Vagina (tissue), 2 donors: ENCODE measurements at regions not wholly inside any gene's neighbourhood (a gene's known extent, or its start where the extent isn't known, plus 50 kb on each side); places are given as distances from the start of the nearest gene placed in this dataset.

Experiments used
- POLR2A ChIP-seq, 2 donors: fragments of 450-650 bp; IDR thresholded peaks; one replicate each; pipeline ENCODE4 v1.6.1; 2017; ENCODE audit warnings: antibody characterized with exemption in 2 of 2, mild to moderate bottlenecking in 2 of 2, moderate library complexity in 2 of 2
- POLR2AphosphoS5 ChIP-seq, 2 donors: sonication (generic); formaldehyde crosslinking; IDR thresholded peaks; one replicate each; pipeline ENCODE4 v1.9.0; 2017; ENCODE audit warnings: antibody characterized with exemption in 2 of 2, mild to moderate bottlenecking in 2 of 2, low read depth in 1 of 2; ENCODE audit not compliant: insufficient read depth in 1 of 2
- TF ChIP-seq, protein P1 (sequence below), 3 experiments: fragments of 450-650 bp in 2 of 3; fragments of 200-600 bp in 1 of 3; sonication (generic) in 1 of 3; IDR thresholded peaks; one replicate each; pipeline ENCODE4 v1.5.1; 2017 to 2019; ENCODE audit warnings: antibody characterized with exemption in 3 of 3, mild to moderate bottlenecking in 2 of 3, moderate library complexity in 2 of 3

DNA sequence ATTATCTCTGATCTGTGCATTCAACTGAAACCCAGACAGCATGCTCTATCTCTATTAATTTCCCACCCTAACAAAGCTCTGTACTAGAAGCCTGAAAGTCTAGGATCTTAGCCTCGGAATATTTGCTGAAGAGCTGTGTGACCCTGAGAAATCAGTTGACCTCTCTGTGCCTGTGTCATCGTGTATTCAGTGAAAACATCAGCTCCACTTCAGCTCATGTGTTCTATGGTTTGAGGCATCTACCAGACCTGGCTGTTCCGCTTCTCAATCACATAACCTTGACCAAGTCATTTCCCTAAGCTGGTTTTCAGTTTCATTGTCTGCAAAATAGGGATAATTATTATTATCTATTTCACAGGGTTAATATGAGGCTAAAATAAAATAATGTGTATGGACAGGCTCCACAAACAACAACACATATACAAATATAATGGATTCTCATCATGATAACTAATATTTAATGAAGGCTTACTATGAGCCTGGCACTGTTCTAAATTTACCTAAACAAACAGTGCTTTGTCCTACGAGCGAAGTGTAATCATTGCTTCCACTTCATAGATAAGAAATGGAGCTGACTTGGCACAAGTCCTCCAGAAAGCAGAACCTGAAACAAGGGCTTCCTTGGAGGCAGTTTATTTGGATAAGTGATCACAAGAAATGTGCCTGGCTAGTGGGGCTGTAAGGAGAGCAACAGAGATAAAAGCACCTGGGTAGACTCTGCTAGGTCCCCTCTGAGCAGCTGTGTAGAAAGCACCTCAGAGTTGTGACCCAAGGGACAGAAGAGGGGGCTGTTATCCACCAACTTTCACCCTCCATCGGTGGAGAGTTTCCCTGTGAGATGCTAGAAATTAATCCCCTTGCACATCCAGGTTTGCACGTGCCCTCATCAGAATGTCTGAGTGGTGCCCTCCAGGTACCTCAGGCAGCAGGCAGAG lies 356.9 kb downstream of the RAB28 start:
- TF ChIP-seq, protein P1, sequence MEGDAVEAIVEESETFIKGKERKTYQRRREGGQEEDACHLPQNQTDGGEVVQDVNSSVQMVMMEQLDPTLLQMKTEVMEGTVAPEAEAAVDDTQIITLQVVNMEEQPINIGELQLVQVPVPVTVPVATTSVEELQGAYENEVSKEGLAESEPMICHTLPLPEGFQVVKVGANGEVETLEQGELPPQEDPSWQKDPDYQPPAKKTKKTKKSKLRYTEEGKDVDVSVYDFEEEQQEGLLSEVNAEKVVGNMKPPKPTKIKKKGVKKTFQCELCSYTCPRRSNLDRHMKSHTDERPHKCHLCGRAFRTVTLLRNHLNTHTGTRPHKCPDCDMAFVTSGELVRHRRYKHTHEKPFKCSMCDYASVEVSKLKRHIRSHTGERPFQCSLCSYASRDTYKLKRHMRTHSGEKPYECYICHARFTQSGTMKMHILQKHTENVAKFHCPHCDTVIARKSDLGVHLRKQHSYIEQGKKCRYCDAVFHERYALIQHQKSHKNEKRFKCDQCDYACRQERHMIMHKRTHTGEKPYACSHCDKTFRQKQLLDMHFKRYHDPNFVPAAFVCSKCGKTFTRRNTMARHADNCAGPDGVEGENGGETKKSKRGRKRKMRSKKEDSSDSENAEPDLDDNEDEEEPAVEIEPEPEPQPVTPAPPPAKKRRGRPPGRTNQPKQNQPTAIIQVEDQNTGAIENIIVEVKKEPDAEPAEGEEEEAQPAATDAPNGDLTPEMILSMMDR (IDR thresholded peaks at IDR 0.05): no peak
- no peak for TF ChIP-seq POLR2AphosphoS5 (IDR thresholded peaks at IDR 0.05; ENCODE audit: insufficient read depth in 1 of 2, low read depth in 1 of 2)
- no peak for TF ChIP-seq POLR2A (IDR thresholded peaks at IDR 0.05)
